GM18867 (cell line): ENCODE measurements at regions not wholly inside any gene's neighbourhood (a gene's known extent, or its start where the extent isn't known, plus 50 kb on each side); places are given as distances from the start of the nearest gene placed in this dataset.
"Not testable (repeated sequence)": the region's sequence is repeated elsewhere in the genome, so short reads cannot be mapped to it uniquely, and the experiment has no call there.

Experiments used
- ATAC-seq: cut with Tn5 transposase; IDR thresholded peaks from one replicate; pipeline ENCODE4 v1.9.1; 2021; ENCODE audit warnings: mild to moderate bottlenecking, moderate library complexity; ENCODE audit not compliant: unreplicated experiment

DNA sequence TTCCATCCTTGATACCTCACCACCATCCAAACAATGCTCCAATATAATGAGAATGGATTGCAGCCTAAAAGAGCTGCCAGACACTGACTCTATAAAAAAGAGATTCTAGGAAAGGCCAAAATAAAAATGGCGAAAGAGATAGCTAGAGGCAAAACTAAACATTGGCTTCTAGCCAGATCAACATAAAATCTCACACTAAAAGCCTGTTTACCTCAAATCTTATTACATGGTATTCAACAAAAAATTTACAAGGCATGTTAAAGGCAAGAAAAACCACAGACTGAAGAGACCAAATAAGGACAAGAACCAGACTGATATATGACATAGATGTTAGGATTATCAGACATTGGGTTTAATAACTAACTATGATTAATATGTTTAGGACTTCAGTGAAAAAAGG is 1127.0 kb downstream of the DNAJB9 start:
- ATAC-seq = no peak

GRCh38 chr7:109699661-109700060 is 1130.0 kb downstream of the DNAJB9 start:
- no peak for ATAC-seq

DNA sequence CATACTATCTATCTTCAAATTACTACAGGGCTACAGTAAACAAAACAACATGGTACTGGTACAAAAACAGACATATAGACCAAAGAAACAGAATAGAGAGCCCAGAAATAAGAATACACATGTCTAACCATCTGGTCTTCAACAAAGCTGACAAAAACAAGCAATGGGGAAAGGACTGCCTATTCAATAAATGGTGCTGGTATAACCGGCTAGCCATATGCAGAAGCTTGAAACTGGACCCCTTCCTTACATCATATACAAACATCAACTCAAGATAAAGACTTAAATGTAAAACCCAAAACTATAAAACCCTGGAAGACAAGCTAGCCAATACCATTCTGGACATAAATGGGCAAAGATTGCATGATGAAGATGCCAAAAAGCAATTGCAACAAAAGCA is 1143.7 kb downstream of the DNAJB9 start:
- ATAC-seq = no peak

GRCh38 chr7:109719359-109719758 is 1149.7 kb downstream of the DNAJB9 start:
- ATAC-seq = not testable (repeated sequence)

DNA sequence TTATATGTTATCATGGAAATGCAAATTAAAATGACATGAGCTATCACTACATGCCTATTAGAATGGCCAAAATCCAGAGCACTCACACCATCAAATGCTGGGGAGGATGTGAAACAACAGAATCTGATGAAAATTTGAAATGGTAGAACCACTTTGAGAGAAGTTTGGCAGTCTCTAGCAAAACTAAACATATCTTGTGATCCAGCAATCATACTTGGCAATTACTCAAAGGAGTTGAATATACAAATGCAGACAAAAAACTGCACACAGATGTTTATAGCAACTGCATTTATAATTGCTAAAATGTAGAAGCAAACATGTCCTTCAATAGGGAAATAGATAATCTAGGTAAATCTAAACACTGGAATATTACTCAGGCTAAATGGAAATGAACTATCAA is 1164.9 kb downstream of the DNAJB9 start:
- no peak for ATAC-seq

GRCh38 chr7:109735881-109736280 is 1166.2 kb downstream of the DNAJB9 start:
- no peak for ATAC-seq

GRCh38 chr7:109745677-109746410 is 1176.2 kb downstream of the DNAJB9 start:
- no peak for ATAC-seq

GRCh38 chr7:109751241-109751640 is 1181.6 kb downstream of the DNAJB9 start:
- ATAC-seq = no peak

DNA sequence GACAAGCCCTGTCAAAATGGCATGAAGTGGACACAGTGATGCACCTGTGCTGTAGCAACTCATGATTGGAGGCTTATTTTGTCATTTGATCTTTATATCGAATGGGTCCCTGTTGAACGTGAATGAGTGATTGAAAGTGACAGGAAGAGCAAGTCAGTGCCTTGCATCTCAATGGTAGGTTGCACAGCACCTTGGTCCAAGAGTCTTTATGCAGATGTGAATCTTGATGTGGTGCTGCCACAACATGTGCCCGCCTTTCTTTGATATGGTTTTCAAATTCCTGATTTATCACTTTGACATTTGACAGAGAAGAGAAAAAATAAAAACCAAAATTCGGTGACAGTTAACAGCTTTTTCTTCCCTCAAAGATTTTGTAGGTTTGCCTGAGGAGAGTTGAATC is 1182.4 kb downstream of the DNAJB9 start:
- ATAC-seq = no peak

GRCh38 chr7:109757713-109758112 is 1188.0 kb downstream of the DNAJB9 start:
- ATAC-seq = no peak

DNA sequence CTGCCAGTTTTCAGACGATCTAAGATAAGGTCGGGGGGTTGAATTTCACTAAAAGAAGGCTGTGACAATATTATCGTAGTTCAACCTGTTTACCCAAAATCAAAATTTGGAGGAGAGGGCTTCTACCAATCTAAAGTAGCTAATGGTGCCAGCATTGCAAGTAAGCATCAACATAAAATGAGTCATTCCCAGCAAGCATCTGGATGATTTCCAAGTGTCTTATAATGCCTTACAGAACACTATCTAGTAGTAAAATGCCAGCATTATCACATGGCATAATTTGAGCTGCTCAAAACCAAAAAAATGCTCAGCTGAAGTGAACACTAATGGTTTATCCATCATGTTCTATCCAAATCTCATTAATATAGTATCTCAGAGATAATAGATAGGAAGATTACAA is 1193.9 kb downstream of the DNAJB9 start:
- ATAC-seq = no peak

- no peak for ATAC-seq
Observed at GRCh38 chr7:109772161-109772560, 1202.5 kb downstream of the DNAJB9 start.

DNA sequence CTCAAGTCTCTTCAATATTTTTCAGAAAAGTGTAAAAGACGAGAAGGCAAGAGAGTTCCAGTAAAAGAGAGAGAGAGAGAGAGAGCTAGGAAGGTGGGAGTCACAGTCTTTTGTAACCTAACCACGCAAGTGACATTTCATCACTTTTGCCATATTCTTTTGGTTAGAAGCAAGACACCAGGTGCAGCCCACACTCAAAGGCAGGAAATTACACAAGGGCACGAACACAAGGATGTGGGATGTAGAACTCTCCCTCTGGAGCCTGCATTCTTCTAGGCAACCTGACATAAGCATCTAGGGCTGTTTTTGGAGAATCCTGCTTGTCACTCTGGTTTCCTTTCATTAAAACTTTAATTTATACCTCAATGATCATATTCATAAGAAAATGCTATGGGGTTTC is 1213.1 kb downstream of the DNAJB9 start:
- no peak for ATAC-seq

- no peak for ATAC-seq
Observed at GRCh38 chr7:109806548-109806947, 1236.9 kb downstream of the DNAJB9 start.

DNA sequence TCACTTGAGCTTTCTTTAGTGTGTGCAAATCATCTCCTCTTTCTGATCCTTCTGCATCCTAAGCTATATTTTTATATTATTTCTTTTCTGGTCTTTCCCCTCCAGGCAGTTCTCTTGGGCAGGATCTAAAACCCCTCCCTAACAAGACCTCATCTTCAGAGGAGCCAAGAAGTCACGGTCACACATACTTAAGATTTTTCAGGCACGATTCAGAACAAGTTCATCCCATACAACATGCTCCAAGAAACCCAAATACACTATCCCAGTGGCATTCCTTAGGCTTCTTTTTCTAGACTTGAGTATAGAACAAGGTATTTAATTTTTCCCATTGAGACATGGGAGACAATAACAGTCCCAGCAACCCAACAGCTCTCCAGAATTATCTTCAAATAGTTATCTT is 1251.5 kb downstream of the DNAJB9 start:
- no peak for ATAC-seq

GRCh38 chr7:109834851-109835250 is 1256.1 kb upstream of the LRRN3 start:
- no peak for ATAC-seq

DNA sequence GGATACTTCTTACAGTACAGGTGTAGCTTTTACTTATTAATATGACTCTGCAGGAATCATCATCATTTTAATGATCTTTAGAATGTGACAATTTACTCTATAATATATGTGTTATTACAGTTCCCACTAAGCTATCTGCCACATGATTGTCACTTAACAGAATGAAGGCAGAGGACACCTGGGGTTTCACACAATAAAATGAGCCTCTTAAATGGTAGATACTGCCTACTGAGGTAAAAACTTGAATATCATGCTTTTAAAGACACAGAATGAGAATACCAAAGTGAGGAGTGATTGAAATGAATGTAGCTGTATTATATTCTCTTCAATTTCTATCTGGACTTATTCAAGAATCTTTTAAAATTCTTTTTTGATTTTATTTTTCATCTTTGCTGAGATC is 1255.3 kb upstream of the LRRN3 start:
- no peak for ATAC-seq

- ATAC-seq = no peak
Observed at GRCh38 chr7:109836016-109836415, 1254.9 kb upstream of the LRRN3 start.

- ATAC-seq = no peak
Observed at GRCh38 chr7:109842386-109842785, 1248.5 kb upstream of the LRRN3 start.

- no peak for ATAC-seq
Observed at GRCh38 chr7:109844362-109844761, 1246.6 kb upstream of the LRRN3 start.

- ATAC-seq = no peak
Observed at GRCh38 chr7:109864230-109864629, 1226.7 kb upstream of the LRRN3 start.

- no peak for ATAC-seq
Observed at GRCh38 chr7:109868215-109868860, 1222.6 kb upstream of the LRRN3 start.

DNA sequence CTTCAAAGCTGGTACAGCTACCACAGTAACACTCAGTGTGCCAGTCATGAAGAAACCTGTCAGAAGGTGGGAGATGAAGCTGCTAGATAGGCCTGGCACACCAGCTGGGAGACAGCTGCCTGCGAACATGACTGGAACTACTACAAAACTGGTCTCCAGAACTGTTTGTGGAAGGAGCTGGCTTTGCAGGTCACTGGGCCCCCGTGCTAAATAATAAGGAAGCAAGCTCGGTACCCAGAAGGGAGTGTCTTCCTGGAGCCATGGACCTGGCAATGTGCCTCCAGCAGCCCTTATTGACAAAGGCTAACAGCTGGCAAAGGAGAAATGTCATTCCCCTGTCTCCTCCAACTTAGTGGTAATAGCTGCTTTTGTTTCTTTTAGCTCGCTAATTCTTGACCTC is 1217.6 kb upstream of the LRRN3 start:
- ATAC-seq = no peak
